ENCODE measurements at regions not wholly inside any gene's neighbourhood (a gene's known extent, or its start where the extent isn't known, plus 50 kb on each side); places are given as distances from the start of the nearest gene placed in this dataset.

DNA sequence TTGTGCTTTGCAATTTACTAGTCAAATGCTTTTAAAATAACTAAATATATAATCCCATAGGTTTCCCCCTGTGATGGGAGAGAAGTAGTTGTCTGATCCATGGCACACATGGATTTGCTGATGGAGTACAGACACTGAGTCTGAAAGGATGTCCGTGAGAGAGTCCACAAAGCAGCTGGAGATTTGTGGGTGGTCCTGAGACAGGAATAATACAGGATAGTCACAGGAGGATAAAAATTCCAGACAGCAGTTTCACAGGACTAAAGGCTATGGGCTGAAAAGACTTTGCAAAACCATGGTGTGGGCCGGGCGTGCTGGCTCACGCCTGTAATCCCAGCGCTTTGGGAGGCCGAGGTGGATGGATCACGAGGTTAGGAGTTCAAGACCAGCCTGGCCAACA is 58.7 kb upstream of the ZFR start:
- FAIRE-seq = no peak

DNA sequence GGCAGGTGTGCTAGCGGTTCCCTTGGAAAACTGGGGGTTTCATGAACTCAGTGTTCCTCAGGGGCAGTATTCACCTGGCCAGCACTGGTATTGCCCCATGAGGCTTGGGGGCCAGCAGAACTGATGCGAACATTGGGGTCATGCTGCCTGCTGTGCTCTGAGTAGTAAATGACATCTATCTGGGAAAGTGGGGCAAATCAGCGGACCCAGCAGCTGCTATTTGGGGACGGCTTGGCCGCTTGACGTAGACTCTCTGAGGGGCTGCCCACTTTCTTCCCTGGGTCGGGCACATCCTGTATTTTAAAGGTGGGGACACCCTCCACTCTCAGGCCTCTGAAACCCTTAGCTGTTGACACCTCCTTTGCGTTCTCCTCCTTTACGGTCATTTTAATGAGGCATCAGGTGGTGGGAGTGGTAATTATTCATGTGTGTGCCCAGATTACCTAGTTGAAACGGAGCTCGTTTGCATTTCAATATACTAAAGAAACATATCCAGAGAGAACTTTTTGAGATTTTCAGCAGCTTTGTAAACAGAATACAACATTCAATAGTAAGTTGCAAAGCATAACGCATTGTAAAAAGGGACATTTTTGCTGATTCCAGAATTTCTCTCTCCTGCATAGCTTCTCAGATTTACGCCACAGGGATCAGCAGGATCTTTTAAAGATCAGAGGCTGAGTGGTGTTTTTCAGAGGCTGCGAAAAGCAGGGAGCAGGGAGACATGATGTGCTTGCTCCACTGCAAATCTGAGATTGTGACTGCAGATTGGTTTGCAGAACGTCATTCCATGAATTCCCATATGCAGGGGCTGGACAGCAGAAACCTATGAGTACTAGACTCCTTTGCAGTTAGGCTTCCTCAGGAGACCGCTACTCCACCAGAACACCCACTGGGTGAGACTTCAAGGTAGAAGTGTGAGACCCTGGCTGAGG is 56.8 kb upstream of the ZFR start:
- no peak for FAIRE-seq

DNA sequence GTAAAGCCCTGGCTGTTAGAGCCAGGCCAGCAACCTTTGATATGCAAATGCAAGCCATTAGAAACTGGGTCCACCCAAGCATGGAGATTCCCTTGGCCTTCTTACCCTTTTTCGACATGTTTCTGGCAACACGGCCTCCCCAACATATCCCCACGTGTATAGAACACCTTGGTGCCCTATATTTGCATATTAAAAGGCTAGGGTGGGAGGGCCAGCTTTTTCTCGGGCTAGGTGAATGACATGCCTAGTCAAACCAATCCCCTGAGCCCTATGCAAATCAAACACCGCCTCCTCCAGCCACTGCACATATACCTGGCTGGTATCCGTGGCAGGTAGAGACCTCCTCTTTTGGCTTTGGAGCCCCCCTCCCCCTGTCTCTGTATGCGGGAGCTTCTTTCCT is 55.6 kb upstream of the ZFR start:
- FAIRE-seq = no peak

DNA sequence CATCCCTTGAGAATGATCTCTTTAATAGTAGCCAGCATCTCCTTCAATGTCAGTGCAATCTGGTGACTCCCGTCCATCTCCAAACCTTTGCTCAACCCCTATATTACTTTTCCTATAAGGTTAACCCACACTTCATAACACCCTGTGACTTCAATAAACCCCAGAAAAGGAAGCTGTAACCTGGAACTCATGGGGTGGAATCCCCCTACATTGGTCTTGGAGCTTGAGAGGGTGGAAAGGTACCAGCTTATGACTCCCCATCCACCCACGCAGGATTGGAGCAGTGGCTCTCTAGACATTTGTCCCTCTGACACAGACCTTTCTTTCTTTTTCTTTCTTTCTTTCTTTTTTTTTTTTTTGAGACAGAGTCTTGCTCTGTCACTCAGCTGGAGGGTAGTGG is 54.7 kb upstream of the ZFR start:
- FAIRE-seq = no peak

DNA sequence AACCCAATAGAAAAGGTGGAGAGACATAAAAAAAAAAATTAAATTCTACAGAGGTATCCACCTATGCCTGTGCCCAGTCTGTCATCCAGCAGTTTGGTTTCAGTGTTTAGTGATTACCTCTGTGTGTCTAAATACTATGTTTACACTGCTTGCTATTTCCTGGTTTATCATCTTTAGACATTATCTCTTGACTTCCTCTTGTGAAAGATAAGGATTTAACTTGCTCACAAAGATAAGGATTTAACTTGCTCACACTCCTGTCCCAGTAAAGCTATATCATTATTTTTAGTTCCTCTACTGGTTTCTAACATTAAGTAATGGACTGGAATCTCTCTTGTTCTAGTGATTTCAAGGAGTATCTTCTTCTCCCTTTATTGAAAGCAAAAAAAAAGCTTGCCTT is 53.9 kb upstream of the ZFR start:
- no peak for FAIRE-seq

DNA sequence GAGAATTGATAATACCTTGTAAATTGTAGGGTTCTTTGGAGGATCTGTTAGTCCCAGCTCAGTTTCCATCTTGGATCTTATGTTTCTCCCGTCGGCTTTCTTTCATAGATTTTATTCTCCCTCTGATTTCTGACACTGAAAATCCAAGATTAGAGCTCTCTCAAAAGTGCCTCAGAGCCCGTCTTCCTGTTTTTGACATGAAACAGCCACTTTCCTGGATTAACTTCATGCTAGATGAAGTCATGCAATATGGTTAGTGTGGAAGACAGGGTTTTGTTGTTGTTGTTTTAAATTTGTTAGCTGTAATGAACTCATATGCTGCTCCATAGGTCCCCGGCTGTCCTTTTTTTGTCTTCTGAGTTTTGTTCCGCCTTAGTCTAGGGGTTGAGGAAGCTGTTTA is 51.6 kb upstream of the ZFR start:
- no peak for FAIRE-seq

DNA sequence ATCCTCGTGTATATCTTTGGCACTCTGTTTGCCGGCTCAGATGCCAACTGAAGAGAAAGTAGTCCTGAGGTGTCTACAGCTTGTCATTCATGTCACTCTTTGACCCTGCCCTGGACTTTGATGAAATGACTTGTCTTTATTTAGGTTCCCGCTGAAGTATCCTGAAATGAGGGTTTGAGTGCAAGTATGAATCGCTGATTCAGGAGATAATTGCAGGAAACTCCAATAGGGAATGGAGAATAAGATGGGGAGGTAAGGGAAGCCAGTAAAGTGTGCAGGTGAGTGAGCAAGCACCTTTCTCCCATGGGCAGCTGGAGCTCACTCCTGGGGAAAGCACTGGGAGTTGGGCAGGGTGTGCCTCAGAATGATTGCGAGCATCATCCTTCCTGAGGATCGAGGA is 50.3 kb upstream of the ZFR start:
- FAIRE-seq = no peak

Measured in endometrium (tissue), 2 donors.